ENCODE measurements at regions not wholly inside any gene's neighbourhood (a gene's known extent, or its start where the extent isn't known, plus 50 kb on each side); places are given as distances from the start of the nearest gene placed in this dataset.

DNA sequence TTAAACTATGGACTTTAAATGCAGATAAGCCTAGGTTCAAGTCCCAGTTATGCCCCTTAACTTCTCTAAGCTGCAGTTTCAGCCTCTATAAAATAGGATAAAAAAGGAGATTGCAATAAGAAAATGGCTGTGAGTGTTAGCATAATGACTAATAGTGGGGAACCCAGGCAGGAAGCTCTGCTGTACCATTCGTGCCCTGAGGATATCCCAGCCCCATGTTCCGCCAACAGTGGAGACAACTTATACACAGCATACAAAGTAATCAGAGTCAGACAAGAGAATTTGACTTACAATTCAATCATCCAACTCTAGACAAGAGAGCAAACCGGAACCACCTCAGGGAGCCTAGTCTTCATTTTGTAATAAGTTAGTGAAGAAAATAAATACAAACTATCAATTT lies 141.5 kb upstream of the FSTL4 start:
- TF ChIP-seq GATA2 (IDR thresholded peaks at IDR 0.05; ENCODE audit: low read depth, low read length), result no peak
- no peak for TF ChIP-seq GATA3 (IDR thresholded peaks at IDR 0.05; ENCODE audit: low read depth, low read length)
